Testis (tissue), 2 donors: ENCODE measurements at regions not wholly inside any gene's neighbourhood (a gene's known extent, or its start where the extent isn't known, plus 50 kb on each side); places are given as distances from the start of the nearest gene placed in this dataset.

Experiments used
- CTCF ChIP-seq, 3 experiments: fragments of 450-650 bp in 2 of 3; fragments of 200-600 bp in 1 of 3; sonication (generic) in 1 of 3; IDR thresholded peaks; one replicate each; pipeline ENCODE4 v1.5.1; 2016 to 2019; ENCODE audit warnings: antibody characterized with exemption in 3 of 3, mild to moderate bottlenecking in 2 of 3, moderate library complexity in 1 of 3
- POLR2A ChIP-seq: fragments of 450-650 bp; IDR thresholded peaks from one replicate; pipeline ENCODE4 v1.6.1; 2017; ENCODE audit warnings: antibody characterized with exemption, mild to moderate bottlenecking, moderate library complexity

GRCh38 chr3:30285188-30286006, 321.0 kb upstream of the TGFBR2 start:
- TF ChIP-seq CTCF (IDR thresholded peaks at IDR 0.05): no peak
- no peak for TF ChIP-seq POLR2A
